ENCODE measurements at regions not wholly inside any gene's neighbourhood (a gene's known extent, or its start where the extent isn't known, plus 50 kb on each side); places are given as distances from the start of the nearest gene placed in this dataset.
A peak's percentile ranks its signal among the peaks of the same experiment; 100 is the strongest.

GRCh38 chr2:20528713-20529112, 81.8 kb downstream of the RHOB start (continued):
- TF ChIP-seq CCAR2 (IDR thresholded peaks at IDR 0.05; ENCODE audit: low read depth, low read length) (no peak), DNMT1 (IDR thresholded peaks at IDR 0.05) (no peak), POLR2B (IDR thresholded peaks at IDR 0.05; ENCODE audit: low read depth, partially characterized antibody) (no peak), CC2D1A (IDR thresholded peaks at IDR 0.05) (no peak), TBP (optimal IDR thresholded peaks at IDR 0.05; ENCODE audit: low read depth, low read length) (no peak), KLF1 (tag; IDR thresholded peaks at IDR 0.05) (no peak), GATAD2A (IDR thresholded peaks at IDR 0.05) (no peak), ZNF232 (CRISPR knock-in tag; IDR thresholded peaks at IDR 0.05) (no peak), THRAP3 (IDR thresholded peaks at IDR 0.05; ENCODE audit: borderline replicate concordance) (no peak), SAP30 (IDR thresholded peaks at IDR 0.05; ENCODE audit: borderline replicate concordance, insufficient read depth, low read depth, low read length, poor library complexity, severe bottlenecking) (no peak), BRF2 (IDR thresholded peaks at IDR 0.05; ENCODE audit: borderline replicate concordance, insufficient read depth, insufficient read length) (no peak), ETV6 (IDR thresholded peaks at IDR 0.05; ENCODE audit: borderline replicate concordance in 1 of 2, low read depth in 2 of 2, low read length in 1 of 2) (no peak), ETV6 (CRISPR knock-in tag; IDR thresholded peaks at IDR 0.05; ENCODE audit: borderline replicate concordance) (no peak), ZFP36 (IDR thresholded peaks at IDR 0.05; ENCODE audit: low read depth, low read length, partially characterized antibody) (peak; percentile 97)
